HG03175 (cell line): ENCODE measurements at regions not wholly inside any gene's neighbourhood (a gene's known extent, or its start where the extent isn't known, plus 50 kb on each side); places are given as distances from the start of the nearest gene placed in this dataset.
"Not testable (repeated sequence)": the region's sequence is repeated elsewhere in the genome, so short reads cannot be mapped to it uniquely, and the experiment has no call there.

Source experiments
- ATAC-seq: cut with Tn5 transposase; IDR thresholded peaks from one replicate; pipeline ENCODE4 v1.9.1; 2021; ENCODE audit warnings: mild to moderate bottlenecking, moderate library complexity; ENCODE audit not compliant: unreplicated experiment

- no peak for ATAC-seq
Observed at GRCh38 chr2:122007577-122007976, 252.1 kb downstream of the TSN start.

DNA sequence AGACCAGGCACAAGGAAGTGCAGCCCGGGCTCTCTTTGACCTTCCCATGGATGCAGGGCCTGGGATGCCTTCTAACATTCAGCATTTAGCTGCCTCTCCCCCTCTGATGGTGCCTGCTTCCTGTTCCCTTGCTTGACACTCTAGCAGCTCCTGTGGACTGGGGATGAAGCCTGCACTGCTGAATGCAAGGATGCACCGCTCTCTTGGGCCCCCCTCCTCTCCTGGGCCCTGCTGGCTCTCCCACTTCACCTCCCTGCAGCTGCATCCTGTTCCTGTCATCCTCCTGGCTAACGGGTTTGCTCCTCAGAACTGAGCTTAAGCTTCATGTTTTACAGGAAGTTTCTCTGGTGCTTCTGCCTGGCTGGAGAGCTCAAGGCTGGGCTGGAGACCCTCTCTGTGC, 254.1 kb downstream of the TSN start:
- no peak for ATAC-seq

GRCh38 chr2:122011493-122012270, 256.2 kb downstream of the TSN start:
- ATAC-seq: no peak

DNA sequence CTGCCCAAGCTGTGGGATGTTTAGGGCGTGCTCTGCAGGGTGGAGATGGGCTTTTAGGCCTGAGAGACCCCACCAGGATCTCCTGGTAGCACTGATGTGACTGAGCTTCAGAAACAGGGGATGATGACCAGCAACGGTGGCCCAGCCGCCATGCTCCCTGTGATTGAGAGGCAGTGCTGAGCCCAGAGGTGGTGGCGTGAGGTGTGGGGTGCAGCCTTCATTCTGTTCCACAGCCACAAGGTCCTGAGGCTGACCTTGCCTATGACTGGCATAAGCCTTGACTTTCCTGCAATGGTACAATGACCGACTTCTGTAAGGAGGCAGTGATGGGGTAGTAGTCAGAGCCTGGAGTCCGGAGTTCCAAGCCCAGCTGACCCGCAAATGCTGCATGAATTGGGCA, 263.3 kb downstream of the TSN start:
- no peak for ATAC-seq

GRCh38 chr2:122019724-122020123, 264.3 kb downstream of the TSN start:
- no peak for ATAC-seq

GRCh38 chr2:122020377-122020776, 264.9 kb downstream of the TSN start:
- no peak for ATAC-seq

GRCh38 chr2:122021941-122022340, 266.5 kb downstream of the TSN start:
- ATAC-seq: no peak

DNA sequence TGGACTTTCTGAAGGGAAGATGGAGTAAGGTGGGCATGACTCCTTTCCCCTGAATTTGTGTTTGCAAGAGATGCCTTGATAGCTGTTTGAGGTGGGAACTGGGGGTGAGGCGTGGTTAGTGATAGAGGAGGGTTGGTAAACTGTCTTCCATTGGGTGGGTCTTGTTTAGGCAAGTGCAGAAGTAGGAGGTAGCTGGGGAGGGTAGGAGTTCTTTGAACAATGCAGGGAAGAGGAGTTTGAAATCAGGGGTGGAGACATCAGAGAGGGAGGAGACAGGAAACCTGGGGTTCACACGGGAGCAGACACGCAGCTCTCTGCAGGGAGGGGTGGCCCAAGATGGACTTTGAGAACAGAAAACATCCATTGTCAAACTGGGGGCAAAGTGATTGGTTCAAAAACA, 267.1 kb downstream of the TSN start:
- no peak for ATAC-seq

DNA sequence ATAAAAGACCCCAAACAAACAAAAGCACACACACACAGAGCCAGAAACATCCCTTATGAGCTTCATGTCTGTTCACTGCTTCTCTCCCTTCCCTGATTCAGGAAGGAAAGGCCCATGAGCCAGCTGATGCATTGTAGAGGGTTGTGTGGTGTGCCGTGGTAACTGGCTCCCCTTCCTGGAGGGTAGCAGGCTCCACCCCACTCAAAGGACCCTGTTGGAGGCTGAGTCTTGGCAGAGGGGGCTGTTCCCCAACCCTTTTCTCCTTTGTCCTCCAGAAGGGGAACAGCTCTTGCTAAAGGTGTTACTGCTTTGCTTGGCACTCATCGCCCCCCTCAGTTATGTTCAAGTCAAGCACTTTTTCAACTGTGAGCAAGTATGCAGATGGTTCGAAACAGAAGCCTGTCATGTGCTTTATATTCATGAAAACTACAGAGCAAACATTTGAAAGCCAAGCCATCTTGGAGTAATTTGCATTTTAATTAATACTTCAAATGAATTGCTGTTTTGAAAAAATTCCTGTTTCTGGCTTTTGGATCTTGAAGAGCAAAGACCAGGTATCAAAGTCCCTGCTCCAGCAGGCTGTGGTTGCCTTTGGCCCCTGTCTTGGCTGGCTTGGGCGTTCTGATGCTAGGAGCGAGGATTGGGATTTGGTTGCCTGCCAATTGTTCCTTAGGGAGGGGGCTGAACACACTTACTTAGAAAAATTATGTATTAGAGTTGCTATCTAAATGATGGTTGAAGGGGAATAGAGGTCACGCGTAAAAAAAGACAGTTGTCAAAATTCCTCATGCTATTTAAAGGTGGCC, 267.8 kb downstream of the TSN start:
- no peak for ATAC-seq

DNA sequence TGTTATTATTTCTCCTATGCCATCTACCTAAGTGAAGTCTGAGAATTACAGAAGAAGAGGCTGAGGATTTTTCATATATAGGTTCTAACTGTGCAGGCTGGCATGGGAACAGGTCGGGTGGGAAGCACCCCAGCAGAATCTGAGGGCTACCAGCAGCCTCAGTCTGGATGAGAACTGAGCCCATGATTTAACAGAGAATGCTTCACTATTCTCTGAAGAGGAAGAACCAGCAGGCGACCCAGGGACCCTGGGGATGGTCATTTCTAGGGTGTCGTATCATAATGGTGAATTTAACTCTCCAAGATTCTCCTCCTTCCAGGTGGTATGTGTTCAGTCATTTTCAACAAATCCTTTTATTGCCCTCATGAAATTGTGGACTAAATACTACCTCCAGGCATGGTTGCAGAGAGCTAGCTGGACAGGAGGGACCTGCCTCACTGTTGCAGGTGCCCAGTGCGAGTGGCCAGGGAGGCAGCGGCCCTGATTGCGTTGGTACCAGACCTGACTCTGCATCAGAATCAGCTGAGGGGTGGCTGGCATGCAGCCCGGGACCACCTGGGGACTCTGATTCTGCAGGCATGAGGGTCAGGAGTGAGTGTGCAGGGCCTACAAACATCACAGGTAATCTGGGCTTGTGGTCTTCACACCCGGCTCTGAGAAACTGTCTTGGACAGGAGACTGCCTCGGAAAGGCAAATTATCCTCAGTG, 272.2 kb downstream of the TSN start:
- ATAC-seq: no peak

DNA sequence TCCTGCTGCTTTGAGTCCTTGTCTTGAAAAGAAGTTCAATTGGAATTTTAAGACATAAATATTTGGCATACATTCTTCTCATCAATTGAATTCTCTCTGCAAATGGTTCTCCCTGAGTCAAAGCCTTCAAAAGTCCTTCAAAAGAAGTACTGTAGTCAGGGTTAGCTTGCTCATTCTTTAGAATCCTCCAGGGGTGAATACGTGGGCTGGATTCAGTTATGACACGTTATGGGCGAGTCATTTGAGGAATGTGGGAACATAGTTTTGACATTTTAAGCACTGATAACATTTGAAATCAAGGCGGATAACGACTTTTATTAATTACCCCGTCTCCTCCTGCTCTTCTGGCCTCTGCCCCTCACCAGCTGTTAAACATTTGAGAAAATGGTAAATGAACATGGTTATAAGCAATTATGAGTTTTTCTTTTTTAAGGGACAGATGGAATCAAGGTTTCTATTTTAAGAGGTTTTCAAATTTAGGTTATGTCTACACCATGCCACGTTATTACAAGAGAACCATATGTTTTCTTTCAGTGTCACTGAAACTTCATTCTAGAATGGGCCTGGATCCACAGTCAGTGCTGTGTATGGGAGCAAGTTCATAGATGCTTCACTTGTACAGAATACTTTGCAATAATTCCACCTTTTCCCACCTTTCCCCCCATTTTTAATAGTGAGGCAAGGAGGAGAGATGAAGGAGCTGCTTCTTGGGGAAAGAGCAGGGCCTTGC, 273.1 kb downstream of the TSN start:
- ATAC-seq: no peak

DNA sequence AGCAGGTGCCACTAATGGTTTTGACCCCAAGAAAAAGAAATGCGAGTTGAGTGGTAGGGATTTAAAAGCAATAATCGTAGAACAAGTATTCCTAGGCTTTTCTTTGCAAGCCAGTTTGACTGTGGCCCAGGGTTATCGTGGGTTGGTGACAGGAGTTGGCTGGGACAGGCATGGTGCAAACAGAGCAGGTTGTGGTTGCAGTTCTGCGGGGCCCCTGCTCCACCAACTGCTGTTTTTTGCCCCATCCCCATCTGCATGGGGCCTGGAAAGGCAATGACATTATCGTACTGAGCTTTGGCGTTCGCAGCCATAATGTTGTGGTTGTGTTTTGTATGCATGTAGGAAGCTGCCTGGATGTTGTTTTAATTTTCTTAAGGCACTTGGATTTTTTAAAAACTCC, 274.0 kb downstream of the TSN start:
- ATAC-seq: no peak

- ATAC-seq: no peak
Observed at GRCh38 chr2:122029945-122030344, 274.5 kb downstream of the TSN start.

GRCh38 chr2:122031544-122032263, 276.3 kb downstream of the TSN start:
- ATAC-seq: no peak

DNA sequence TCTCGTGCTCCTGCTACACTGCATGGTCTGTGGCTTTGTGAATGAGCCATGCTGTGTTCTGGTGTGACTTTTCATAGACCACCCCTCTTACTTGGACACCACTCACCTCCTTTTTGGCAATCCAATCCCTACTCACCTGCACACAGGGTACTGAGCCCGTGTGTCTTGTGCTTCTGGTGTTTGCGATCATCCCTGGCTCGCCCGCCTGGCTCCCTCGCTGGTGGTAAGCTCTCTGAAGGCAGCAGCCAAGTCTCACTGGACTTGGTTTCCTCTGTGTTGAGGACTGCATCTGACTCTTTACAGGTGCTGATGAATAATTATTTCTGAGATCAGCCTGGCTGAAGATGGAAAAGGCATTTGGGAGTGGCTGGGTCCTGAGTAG, 276.8 kb downstream of the TSN start:
- no peak for ATAC-seq

DNA sequence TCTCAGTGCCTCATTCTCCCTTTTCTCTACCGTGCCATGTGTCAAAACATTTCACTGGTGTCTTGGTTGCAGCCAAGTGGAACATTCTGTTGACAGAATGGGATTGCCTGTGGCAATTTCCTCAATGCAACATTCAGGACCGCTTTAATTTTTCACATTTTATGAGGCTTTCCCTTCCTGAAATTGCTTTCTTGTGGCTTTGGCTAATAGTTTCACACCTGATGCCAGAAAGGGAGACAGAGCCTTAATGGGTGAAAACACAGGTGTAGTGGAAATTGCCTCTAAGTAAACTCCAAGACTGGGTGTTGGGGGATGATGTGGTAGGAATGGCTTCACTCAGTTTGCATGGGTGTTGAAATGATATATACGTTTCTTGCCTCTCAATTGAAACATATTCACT, 278.3 kb downstream of the TSN start:
- ATAC-seq: no peak

GRCh38 chr2:122034344-122034743, 278.9 kb downstream of the TSN start:
- ATAC-seq: no peak

DNA sequence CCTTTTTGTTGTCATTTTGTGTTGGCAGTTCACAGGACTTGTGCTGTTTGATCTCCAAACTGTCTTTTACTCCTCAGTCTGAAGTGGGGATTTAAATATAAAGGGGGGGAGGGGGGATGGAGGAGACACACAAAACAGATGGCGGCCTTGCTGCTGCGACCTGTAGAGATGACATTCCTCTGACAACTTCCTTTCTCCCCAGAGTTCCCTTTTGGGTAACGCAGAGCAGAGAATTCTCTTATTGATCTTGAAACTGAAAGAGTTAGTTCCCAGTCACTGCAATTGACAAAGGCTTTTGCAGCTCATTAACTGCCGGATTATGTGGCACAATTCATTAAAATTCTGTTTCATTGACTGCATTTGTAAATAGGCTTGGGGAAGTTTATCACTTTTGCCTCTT, 279.3 kb downstream of the TSN start:
- ATAC-seq: no peak

GRCh38 chr2:122038816-122039215, 283.4 kb downstream of the TSN start:
- ATAC-seq: not testable (repeated sequence)

DNA sequence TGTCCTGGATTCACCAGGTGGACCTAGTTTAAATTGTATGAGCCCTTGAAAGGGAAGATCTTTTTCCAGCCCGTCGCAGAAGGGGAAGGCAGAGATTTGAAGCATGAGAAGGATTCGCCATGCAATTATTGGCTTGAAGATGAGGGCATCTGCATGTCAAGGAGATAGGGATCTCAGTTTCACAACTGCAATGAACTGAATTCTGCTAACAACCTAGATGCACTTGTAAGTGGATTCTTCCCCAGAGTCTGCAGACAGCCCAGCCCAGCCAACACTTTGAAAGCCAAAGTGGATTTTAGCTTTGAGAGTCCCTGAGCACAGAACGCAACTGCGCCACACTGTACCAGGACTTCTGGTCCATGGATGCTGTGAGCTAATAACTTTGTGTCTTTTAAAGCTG, 286.0 kb downstream of the TSN start:
- ATAC-seq: no peak
